GM23338 (cell line): ENCODE measurements at regions not wholly inside any gene's neighbourhood (a gene's known extent, or its start where the extent isn't known, plus 50 kb on each side); places are given as distances from the start of the nearest gene placed in this dataset.

Experiments used
- ATAC-seq: fragments of 200-7000 bp; cut with Tn5 transposase; 3 replicates; pipeline ENCODE4 v1.9.1; 2020
- DNase-seq: peaks from one replicate; pipeline ENCODE4 v3.0.0-alpha.2; 2015; ENCODE audit warnings: low spot score
- H2AFZ ChIP-seq: fragments of 200-600 bp; sonication (generic); 2 replicates; pipeline ENCODE4 v1.8.0; 2016; ENCODE audit warnings: antibody characterized with exemption, mild to moderate bottlenecking, moderate library complexity
- H3F3A ChIP-seq: fragments of 200-600 bp; sonication (generic); replicated peaks from 2 replicates; pipeline ENCODE4 v1.8.0; 2017; ENCODE audit warnings: antibody characterized with exemption, mixed run types, low read depth
- H3K27ac ChIP-seq: fragments of 200-600 bp; sonication (generic); 2 replicates; pipeline ENCODE4 v1.6.1; 2016; ENCODE audit warnings: low read depth
- H3K27me3 ChIP-seq: fragments of 200-600 bp; sonication (generic); 2 replicates; pipeline ENCODE4 v1.8.0; 2016; ENCODE audit warnings: mild to moderate bottlenecking, mixed run types, moderate library complexity; ENCODE audit not compliant: insufficient read depth
- H3K36me3 ChIP-seq: fragments of 200-600 bp; sonication (generic); 2 replicates; pipeline ENCODE4 v1.8.0; 2016; ENCODE audit warnings: mild to moderate bottlenecking; ENCODE audit not compliant: insufficient read depth
- H3K4me1 ChIP-seq: fragments of 200-600 bp; sonication (generic); 2 replicates; pipeline ENCODE4 v1.8.0; 2016; ENCODE audit warnings: mild to moderate bottlenecking, moderate library complexity; ENCODE audit not compliant: insufficient read depth
- H3K4me2 ChIP-seq: fragments of 200-600 bp; sonication (generic); 2 replicates; pipeline ENCODE4 v1.7.1; 2017; ENCODE audit warnings: mixed run types
- H3K4me3 ChIP-seq: fragments of 200-600 bp; sonication (generic); 2 replicates; pipeline ENCODE4 v1.6.1; 2016; ENCODE audit warnings: mixed run types
- H3K79me2 ChIP-seq: fragments of 200-600 bp; sonication (generic); replicated peaks from 2 replicates; pipeline ENCODE4 v1.8.0; 2017; ENCODE audit warnings: mild to moderate bottlenecking; ENCODE audit not compliant: insufficient read depth
- H3K9me2 ChIP-seq: fragments of 200-600 bp; sonication (generic); 2 replicates; pipeline ENCODE4 v1.8.0; 2017; ENCODE audit not compliant: insufficient read depth
- H4K20me1 ChIP-seq: fragments of 200-600 bp; sonication (generic); replicated peaks from 2 replicates; pipeline ENCODE4 v1.8.0; 2017; ENCODE audit warnings: mild to moderate bottlenecking; ENCODE audit not compliant: insufficient read depth
- H3K27ac Mint-ChIP-seq: 2 replicates; pipeline ENCODE4 v1.8.0; 2020; ENCODE audit warnings: inconsistent platforms, mild to moderate bottlenecking, moderate library complexity, mixed read lengths
- H3K27me3 Mint-ChIP-seq: 3 replicates; pipeline ENCODE4 v1.8.0; 2022; ENCODE audit warnings: low read depth, mild to moderate bottlenecking, moderate library complexity, mixed read lengths, inconsistent platforms; ENCODE audit not compliant: insufficient read depth, poor library complexity
- H3K36me3 Mint-ChIP-seq: 3 replicates; pipeline ENCODE4 v1.8.0; 2021; ENCODE audit warnings: low read depth, mild to moderate bottlenecking, inconsistent platforms, moderate library complexity, mixed read lengths
- H3K4me1 Mint-ChIP-seq: 3 replicates; pipeline ENCODE4 v1.8.0; 2020; ENCODE audit warnings: mild to moderate bottlenecking, inconsistent platforms, mixed read lengths
- H3K4me3 Mint-ChIP-seq: 3 replicates; pipeline ENCODE4 v1.8.0; 2021; ENCODE audit warnings: moderate library complexity, mild to moderate bottlenecking, inconsistent platforms, mixed read lengths
- H3K9me3 Mint-ChIP-seq: 3 replicates; pipeline ENCODE4 v1.8.0; 2020; ENCODE audit warnings: moderate library complexity, mild to moderate bottlenecking, inconsistent platforms, mixed read lengths
- CREB1 ChIP-seq: fragments of 250-450 bp; sonication (Bioruptor Pico); IDR thresholded peaks from 2 replicates; pipeline ENCODE4 v1.5.0; 2020; ENCODE audit warnings: low read depth, mild to moderate bottlenecking, moderate library complexity
- EZH2 ChIP-seq: fragments of 200-600 bp; sonication (generic); IDR thresholded peaks from one replicate; pipeline ENCODE4 v1.8.0; 2017; ENCODE audit warnings: antibody characterized with exemption, mild to moderate bottlenecking, low read depth; ENCODE audit not compliant: unreplicated experiment
- EZH2phosphoT487 ChIP-seq: fragments of 200-600 bp; sonication (generic); IDR thresholded peaks from one replicate; pipeline ENCODE4 v1.8.1; 2018; ENCODE audit warnings: antibody characterized with exemption; ENCODE audit not compliant: unreplicated experiment
- JUNB ChIP-seq: IDR thresholded peaks from one replicate; pipeline ENCODE4 v1.6.1; 2016; ENCODE audit warnings: antibody characterized with exemption; ENCODE audit not compliant: unreplicated experiment
- NANOG ChIP-seq: IDR thresholded peaks from 2 replicates; pipeline ENCODE4 v1.6.1; 2016; ENCODE audit warnings: antibody characterized with exemption, borderline replicate concordance
- STAT1 ChIP-seq: IDR thresholded peaks from one replicate; pipeline ENCODE4 v1.6.1; 2016; ENCODE audit warnings: antibody characterized with exemption; ENCODE audit not compliant: unreplicated experiment
- ZNF114 ChIP-seq: fragments of 250-450 bp; sonication (Bioruptor Pico); IDR thresholded peaks from 2 replicates; pipeline ENCODE4 v1.5.0; 2020; ENCODE audit warnings: mild to moderate bottlenecking, moderate library complexity
- ZNF331 ChIP-seq: fragments of 250-450 bp; sonication (Bioruptor Pico); IDR thresholded peaks from 2 replicates; pipeline ENCODE4 v1.5.0; 2020; ENCODE audit warnings: low read depth, mild to moderate bottlenecking, moderate library complexity
- ZNF462 ChIP-seq: fragments of 250-450 bp; sonication (Bioruptor Pico); IDR thresholded peaks from 2 replicates; pipeline ENCODE4 v1.5.0; 2020; ENCODE audit warnings: mild to moderate bottlenecking, moderate library complexity
- TF ChIP-seq, protein P1 (sequence below): IDR thresholded peaks from 2 replicates; pipeline ENCODE4 v1.6.1; 2016; ENCODE audit warnings: antibody characterized with exemption
- TF ChIP-seq, protein P2 (sequence below), 2 experiments: fragments of 200-600 bp in 1 of 2; sonication (generic) in 1 of 2; conservative IDR thresholded peaks; 2 replicates each; pipeline versions ENCODE4 v1.5.1 to v1.6.1; 2016 to 2017; ENCODE audit warnings: antibody characterized with exemption in 2 of 2, low read depth in 2 of 2, mild to moderate bottlenecking in 2 of 2, moderate library complexity in 1 of 2
- TF ChIP-seq, protein P3 (sequence below): IDR thresholded peaks from one replicate; pipeline ENCODE4 v1.6.1; 2018; ENCODE audit warnings: antibody characterized with exemption; ENCODE audit not compliant: unreplicated experiment

DNA sequence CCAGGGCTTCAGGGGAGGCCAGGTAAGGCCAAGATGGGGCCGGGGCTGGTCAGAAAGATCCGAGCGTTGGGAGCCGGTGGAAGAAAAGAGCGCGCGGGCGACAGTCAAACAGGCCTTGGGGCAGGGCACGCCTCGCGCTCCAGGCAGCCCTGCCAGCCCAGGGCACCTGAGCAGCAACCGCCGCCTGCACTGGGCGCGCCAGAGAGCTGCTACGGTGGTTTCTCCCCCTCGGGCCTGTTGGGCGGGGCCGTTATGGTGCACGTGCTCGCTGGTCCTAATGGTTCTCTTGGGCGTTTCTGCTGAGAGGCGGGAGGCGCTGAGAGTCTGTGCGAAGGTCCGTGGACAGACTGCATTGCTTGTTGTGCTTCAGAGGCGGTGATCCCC, 787.4 kb downstream of the CDY1 start:
- H3K36me3 ChIP-seq, result no peaks in the 10 kb centered on the region
- no peak overlapping the region for H3K27ac ChIP-seq
- Mint-ChIP-seq H3K4me1 (no peaks in the 10 kb centered on the region), H3K4me3 (no peak overlapping the region), H3K36me3 (peaks cover 3% of the 10 kb centered on the region; the same call in 1 of the 3 replicates), H3K9me3 (peaks cover 42% of the 10 kb centered on the region), H3K27ac (no peak overlapping the region), H3K27me3 (no peaks in the 10 kb centered on the region)
- no peaks in the 10 kb centered on the region for H3F3A ChIP-seq
- ATAC-seq (peak; percentile 77), DNase-seq (peak; percentile 4)
- no peaks in the 10 kb centered on the region for H3K27me3 ChIP-seq
- TF ChIP-seq JUNB, result no peak
- no peak for TF ChIP-seq EZH2phosphoT487
- TF ChIP-seq CREB1 (CRISPR knock-in tag), result no peak
- TF ChIP-seq EZH2, result no peak
- no peak for TF ChIP-seq STAT1
- TF ChIP-seq ZNF331 (CRISPR knock-in tag), result no peak
- TF ChIP-seq ZNF462, result no peak
- TF ChIP-seq, protein P1, sequence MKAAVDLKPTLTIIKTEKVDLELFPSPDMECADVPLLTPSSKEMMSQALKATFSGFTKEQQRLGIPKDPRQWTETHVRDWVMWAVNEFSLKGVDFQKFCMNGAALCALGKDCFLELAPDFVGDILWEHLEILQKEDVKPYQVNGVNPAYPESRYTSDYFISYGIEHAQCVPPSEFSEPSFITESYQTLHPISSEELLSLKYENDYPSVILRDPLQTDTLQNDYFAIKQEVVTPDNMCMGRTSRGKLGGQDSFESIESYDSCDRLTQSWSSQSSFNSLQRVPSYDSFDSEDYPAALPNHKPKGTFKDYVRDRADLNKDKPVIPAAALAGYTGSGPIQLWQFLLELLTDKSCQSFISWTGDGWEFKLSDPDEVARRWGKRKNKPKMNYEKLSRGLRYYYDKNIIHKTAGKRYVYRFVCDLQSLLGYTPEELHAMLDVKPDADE, result no peak
- TF ChIP-seq, protein P2, sequence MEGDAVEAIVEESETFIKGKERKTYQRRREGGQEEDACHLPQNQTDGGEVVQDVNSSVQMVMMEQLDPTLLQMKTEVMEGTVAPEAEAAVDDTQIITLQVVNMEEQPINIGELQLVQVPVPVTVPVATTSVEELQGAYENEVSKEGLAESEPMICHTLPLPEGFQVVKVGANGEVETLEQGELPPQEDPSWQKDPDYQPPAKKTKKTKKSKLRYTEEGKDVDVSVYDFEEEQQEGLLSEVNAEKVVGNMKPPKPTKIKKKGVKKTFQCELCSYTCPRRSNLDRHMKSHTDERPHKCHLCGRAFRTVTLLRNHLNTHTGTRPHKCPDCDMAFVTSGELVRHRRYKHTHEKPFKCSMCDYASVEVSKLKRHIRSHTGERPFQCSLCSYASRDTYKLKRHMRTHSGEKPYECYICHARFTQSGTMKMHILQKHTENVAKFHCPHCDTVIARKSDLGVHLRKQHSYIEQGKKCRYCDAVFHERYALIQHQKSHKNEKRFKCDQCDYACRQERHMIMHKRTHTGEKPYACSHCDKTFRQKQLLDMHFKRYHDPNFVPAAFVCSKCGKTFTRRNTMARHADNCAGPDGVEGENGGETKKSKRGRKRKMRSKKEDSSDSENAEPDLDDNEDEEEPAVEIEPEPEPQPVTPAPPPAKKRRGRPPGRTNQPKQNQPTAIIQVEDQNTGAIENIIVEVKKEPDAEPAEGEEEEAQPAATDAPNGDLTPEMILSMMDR (conservative IDR thresholded peaks at IDR 0.05; ENCODE audit: low read depth in 2 of 2), result no peak
- TF ChIP-seq, protein P3, sequence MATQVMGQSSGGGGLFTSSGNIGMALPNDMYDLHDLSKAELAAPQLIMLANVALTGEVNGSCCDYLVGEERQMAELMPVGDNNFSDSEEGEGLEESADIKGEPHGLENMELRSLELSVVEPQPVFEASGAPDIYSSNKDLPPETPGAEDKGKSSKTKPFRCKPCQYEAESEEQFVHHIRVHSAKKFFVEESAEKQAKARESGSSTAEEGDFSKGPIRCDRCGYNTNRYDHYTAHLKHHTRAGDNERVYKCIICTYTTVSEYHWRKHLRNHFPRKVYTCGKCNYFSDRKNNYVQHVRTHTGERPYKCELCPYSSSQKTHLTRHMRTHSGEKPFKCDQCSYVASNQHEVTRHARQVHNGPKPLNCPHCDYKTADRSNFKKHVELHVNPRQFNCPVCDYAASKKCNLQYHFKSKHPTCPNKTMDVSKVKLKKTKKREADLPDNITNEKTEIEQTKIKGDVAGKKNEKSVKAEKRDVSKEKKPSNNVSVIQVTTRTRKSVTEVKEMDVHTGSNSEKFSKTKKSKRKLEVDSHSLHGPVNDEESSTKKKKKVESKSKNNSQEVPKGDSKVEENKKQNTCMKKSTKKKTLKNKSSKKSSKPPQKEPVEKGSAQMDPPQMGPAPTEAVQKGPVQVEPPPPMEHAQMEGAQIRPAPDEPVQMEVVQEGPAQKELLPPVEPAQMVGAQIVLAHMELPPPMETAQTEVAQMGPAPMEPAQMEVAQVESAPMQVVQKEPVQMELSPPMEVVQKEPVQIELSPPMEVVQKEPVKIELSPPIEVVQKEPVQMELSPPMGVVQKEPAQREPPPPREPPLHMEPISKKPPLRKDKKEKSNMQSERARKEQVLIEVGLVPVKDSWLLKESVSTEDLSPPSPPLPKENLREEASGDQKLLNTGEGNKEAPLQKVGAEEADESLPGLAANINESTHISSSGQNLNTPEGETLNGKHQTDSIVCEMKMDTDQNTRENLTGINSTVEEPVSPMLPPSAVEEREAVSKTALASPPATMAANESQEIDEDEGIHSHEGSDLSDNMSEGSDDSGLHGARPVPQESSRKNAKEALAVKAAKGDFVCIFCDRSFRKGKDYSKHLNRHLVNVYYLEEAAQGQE, result no peak
- no peak for TF ChIP-seq ZNF114 (CRISPR knock-in tag)
- no peak for TF ChIP-seq NANOG
- no peaks in the 10 kb centered on the region for H4K20me1 ChIP-seq
- H2AFZ ChIP-seq, result no peak overlapping the region
- H3K4me3 ChIP-seq, result peak overlapping the region; percentile 32; the same call in 1 of the 2 replicates
- no peaks in the 10 kb centered on the region for H3K79me2 ChIP-seq
- H3K4me2 ChIP-seq, result no peak overlapping the region
- no peaks in the 10 kb centered on the region for H3K9me2 ChIP-seq
- H3K4me1 ChIP-seq, result no peaks in the 10 kb centered on the region
